Adrenal gland (tissue), 5 donors: ENCODE measurements at regions not wholly inside any gene's neighbourhood (a gene's known extent, or its start where the extent isn't known, plus 50 kb on each side); places are given as distances from the start of the nearest gene placed in this dataset.

Source experiments
- POLR2A ChIP-seq, 2 donors: fragments of 450-650 bp; IDR thresholded peaks; one replicate each; pipeline ENCODE4 v1.6.1; 2017; ENCODE audit warnings: antibody characterized with exemption in 2 of 2, mild to moderate bottlenecking in 2 of 2, moderate library complexity in 1 of 2
- TF ChIP-seq, protein P1 (sequence below), 6 experiments: fragments of 450-650 bp in 4 of 6; fragments of 200-600 bp in 2 of 6; sonication (generic) in 1 of 6; IDR thresholded peaks; 1 replicate in 5 of 6; 2 replicates in 1 of 6; pipeline versions ENCODE4 v1.5.1 to v1.8.0; 2016 to 2021; ENCODE audit warnings: antibody characterized with exemption in 6 of 6, mild to moderate bottlenecking in 2 of 6, moderate library complexity in 1 of 6
- donor health status: DM: no; HTN: no; CAD: no.

DNA sequence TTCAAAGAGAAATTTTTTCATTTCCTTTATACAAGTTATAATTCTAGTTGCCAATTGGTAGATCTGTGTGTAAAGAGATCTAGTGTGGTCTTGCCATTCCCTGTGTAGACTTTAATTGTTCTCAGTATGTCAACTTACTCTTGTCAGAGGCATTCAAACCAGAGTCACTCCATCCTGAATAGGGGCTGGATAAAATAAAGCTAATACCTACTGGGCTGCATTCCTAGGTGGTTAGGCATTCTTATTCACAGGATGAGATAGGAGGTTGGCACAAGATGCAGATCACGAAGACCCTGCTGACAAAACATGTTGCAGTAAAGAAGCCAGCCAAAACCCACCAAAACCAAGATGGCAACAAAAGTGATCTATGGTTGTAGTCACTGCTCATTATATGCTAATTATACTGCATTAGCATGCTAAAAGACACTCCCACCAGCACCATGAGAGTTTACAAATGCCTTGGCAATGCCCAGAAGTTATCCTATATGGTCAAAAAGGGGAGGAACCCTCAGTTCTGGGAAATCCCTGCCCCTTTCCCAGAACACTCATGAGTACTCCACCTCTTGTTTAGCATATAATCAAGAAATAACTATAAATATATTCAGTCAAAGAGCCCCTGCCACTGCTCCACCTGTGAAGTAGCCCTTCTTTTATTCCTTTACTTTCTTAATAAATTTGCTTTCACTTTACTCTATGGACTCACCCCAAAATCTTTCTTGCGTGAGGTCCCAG lies 74.0 kb upstream of the ADAMTS5 start:
- TF ChIP-seq, protein P1, sequence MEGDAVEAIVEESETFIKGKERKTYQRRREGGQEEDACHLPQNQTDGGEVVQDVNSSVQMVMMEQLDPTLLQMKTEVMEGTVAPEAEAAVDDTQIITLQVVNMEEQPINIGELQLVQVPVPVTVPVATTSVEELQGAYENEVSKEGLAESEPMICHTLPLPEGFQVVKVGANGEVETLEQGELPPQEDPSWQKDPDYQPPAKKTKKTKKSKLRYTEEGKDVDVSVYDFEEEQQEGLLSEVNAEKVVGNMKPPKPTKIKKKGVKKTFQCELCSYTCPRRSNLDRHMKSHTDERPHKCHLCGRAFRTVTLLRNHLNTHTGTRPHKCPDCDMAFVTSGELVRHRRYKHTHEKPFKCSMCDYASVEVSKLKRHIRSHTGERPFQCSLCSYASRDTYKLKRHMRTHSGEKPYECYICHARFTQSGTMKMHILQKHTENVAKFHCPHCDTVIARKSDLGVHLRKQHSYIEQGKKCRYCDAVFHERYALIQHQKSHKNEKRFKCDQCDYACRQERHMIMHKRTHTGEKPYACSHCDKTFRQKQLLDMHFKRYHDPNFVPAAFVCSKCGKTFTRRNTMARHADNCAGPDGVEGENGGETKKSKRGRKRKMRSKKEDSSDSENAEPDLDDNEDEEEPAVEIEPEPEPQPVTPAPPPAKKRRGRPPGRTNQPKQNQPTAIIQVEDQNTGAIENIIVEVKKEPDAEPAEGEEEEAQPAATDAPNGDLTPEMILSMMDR (IDR thresholded peaks at IDR 0.05) = no peak
- TF ChIP-seq POLR2A (IDR thresholded peaks at IDR 0.05) = no peak
